ENCODE measurements at regions not wholly inside any gene's neighbourhood (a gene's known extent, or its start where the extent isn't known, plus 50 kb on each side); places are given as distances from the start of the nearest gene placed in this dataset.

GRCh38 chr10:9869606-9870176 is 1148.0 kb upstream of the CELF2 start:
- DNase-seq (ENCODE audit: low read depth in 2 of 2), result no peak
- TF ChIP-seq CTCF (IDR thresholded peaks at IDR 0.05; ENCODE audit: low read depth, low read length), result no peak
- no peak overlapping the region for H3K4me3 ChIP-seq (replicated peaks in 1 of 2; ENCODE audit: low read depth in 2 of 2, low read length in 2 of 2)

- DNase-seq (ENCODE audit: low read depth in 2 of 2), result no peak
- TF ChIP-seq CTCF (IDR thresholded peaks at IDR 0.05; ENCODE audit: low read depth, low read length), result no peak
- no peak overlapping the region for H3K4me3 ChIP-seq (replicated peaks in 1 of 2; ENCODE audit: low read depth in 2 of 2, low read length in 2 of 2)
Measured at GRCh38 chr10:9875353-9875752, 1142.3 kb upstream of the CELF2 start.

- H3K4me3 ChIP-seq (replicated peaks in 1 of 2; ENCODE audit: low read depth in 2 of 2, low read length in 2 of 2), result no peak overlapping the region
- no peak for TF ChIP-seq CTCF (IDR thresholded peaks at IDR 0.05; ENCODE audit: low read depth, low read length)
- no peak for DNase-seq (ENCODE audit: low read depth in 2 of 2)
Measured at GRCh38 chr10:9877978-9878377, 1139.7 kb upstream of the CELF2 start.

GRCh38 chr10:9878383-9878782 is 1139.3 kb upstream of the CELF2 start:
- DNase-seq (ENCODE audit: low read depth in 2 of 2), result no peak
- TF ChIP-seq CTCF (IDR thresholded peaks at IDR 0.05; ENCODE audit: low read depth, low read length), result no peak

GRCh38 chr10:9885761-9886160 is 1131.9 kb upstream of the CELF2 start:
- no peak for DNase-seq (ENCODE audit: low read depth in 2 of 2)
- H3K4me3 ChIP-seq (replicated peaks in 1 of 2; ENCODE audit: low read depth in 2 of 2, low read length in 2 of 2), result no peak overlapping the region
- no peak for TF ChIP-seq CTCF (IDR thresholded peaks at IDR 0.05; ENCODE audit: low read depth, low read length)

More at GRCh38 chr10:9878383-9878782, 1139.3 kb upstream of the CELF2 start:
- no peak overlapping the region for H3K4me3 ChIP-seq (replicated peaks in 1 of 2; ENCODE audit: low read depth in 2 of 2, low read length in 2 of 2)

- no peak for TF ChIP-seq CTCF (IDR thresholded peaks at IDR 0.05; ENCODE audit: low read depth, low read length)
- no peak for DNase-seq (ENCODE audit: low read depth in 2 of 2)
- no peak overlapping the region for H3K4me3 ChIP-seq (replicated peaks in 1 of 2; ENCODE audit: low read depth in 2 of 2, low read length in 2 of 2)
Measured at GRCh38 chr10:9886772-9887171, 1130.9 kb upstream of the CELF2 start.

GRCh38 chr10:9895453-9895852 is 1122.2 kb upstream of the CELF2 start:
- TF ChIP-seq CTCF (IDR thresholded peaks at IDR 0.05; ENCODE audit: low read depth, low read length), result no peak
- H3K4me3 ChIP-seq (replicated peaks in 1 of 2; ENCODE audit: low read depth in 2 of 2, low read length in 2 of 2), result no peak overlapping the region
- no peak for DNase-seq (ENCODE audit: low read depth in 2 of 2)
